Stimulated activated naive B cell treated with anti-CD40 and anti-IgM and Interleukin-4, amounts not matched to agents 10 μg/mL and 1 μg/mL and 100 μg/mL, for 72 hours (primary cell): ENCODE measurements at regions not wholly inside any gene's neighbourhood (a gene's known extent, or its start where the extent isn't known, plus 50 kb on each side); places are given as distances from the start of the nearest gene placed in this dataset.

Experiments used
- ATAC-seq, 2 donors: fragments of 150-1000 bp; cut with Tn5 transposase; replicated peaks; 2 replicates each; pipeline ENCODE4 v1.10.0; 2021; ENCODE audit warnings: moderate library complexity in 1 of 2
- DNase-seq: peaks from one replicate; pipeline ENCODE4 v3.0.0; 2021
- H3K27ac Mint-ChIP-seq: one replicate; pipeline ENCODE4 v1.8.0; 2022; ENCODE audit warnings: mild to moderate bottlenecking, mixed read lengths
- H3K27me3 Mint-ChIP-seq, 2 donors: one replicate each; pipeline ENCODE4 v1.8.0; 2022; ENCODE audit warnings: mixed read lengths in 2 of 2
- H3K36me3 Mint-ChIP-seq, 2 donors: one replicate each; pipeline ENCODE4 v1.8.0; 2022; ENCODE audit warnings: mixed read lengths in 2 of 2, mild to moderate bottlenecking in 1 of 2
- H3K4me1 Mint-ChIP-seq, 2 donors: one replicate each; pipeline ENCODE4 v1.8.0; 2022; ENCODE audit warnings: mixed read lengths in 2 of 2, mild to moderate bottlenecking in 1 of 2
- H3K4me3 Mint-ChIP-seq, 2 donors: one replicate each; pipeline ENCODE4 v1.8.0; 2022; ENCODE audit warnings: mild to moderate bottlenecking in 2 of 2, mixed read lengths in 2 of 2, moderate library complexity in 1 of 2
- H3K9me3 Mint-ChIP-seq, 2 donors: one replicate each; pipeline ENCODE4 v1.8.0; 2022; ENCODE audit warnings: mixed read lengths in 2 of 2, mild to moderate bottlenecking in 1 of 2

- Mint-ChIP-seq H3K27me3 (no peaks in the 10 kb centered on the region), H3K36me3 (no peaks in the 10 kb centered on the region), H3K27ac (no peak overlapping the region), H3K4me3 (no peak overlapping the region), H3K4me1 (no peaks in the 10 kb centered on the region), H3K9me3 (no peaks in the 10 kb centered on the region)
- ATAC-seq: no peak
- DNase-seq: no peak
Measured at GRCh38 chr3:180175572-180175971, 138.8 kb upstream of the PEX5L start.

GRCh38 chr3:180176059-180176458 is 139.3 kb upstream of the PEX5L start:
- Mint-ChIP-seq H3K36me3 (no peaks in the 10 kb centered on the region), H3K27me3 (no peaks in the 10 kb centered on the region), H3K27ac (no peak overlapping the region), H3K9me3 (no peaks in the 10 kb centered on the region), H3K4me3 (no peak overlapping the region), H3K4me1 (no peaks in the 10 kb centered on the region)
- ATAC-seq: no peak
- no peak for DNase-seq

GRCh38 chr3:180177255-180177654 is 140.5 kb upstream of the PEX5L start:
- Mint-ChIP-seq H3K9me3 (no peaks in the 10 kb centered on the region), H3K27ac (no peak overlapping the region), H3K27me3 (no peaks in the 10 kb centered on the region), H3K4me3 (no peak overlapping the region), H3K4me1 (no peaks in the 10 kb centered on the region), H3K36me3 (no peaks in the 10 kb centered on the region)
- DNase-seq (no peak), ATAC-seq (no peak)

GRCh38 chr3:180179562-180179961 is 142.8 kb upstream of the PEX5L start:
- no peak overlapping the region for H3K4me3 Mint-ChIP-seq
- DNase-seq (no peak), ATAC-seq (no peak)
- no peak overlapping the region for H3K27ac Mint-ChIP-seq
- no peaks in the 10 kb centered on the region for H3K9me3 Mint-ChIP-seq
- no peaks in the 10 kb centered on the region for H3K4me1 Mint-ChIP-seq
- H3K27me3 Mint-ChIP-seq: no peaks in the 10 kb centered on the region
- no peaks in the 10 kb centered on the region for H3K36me3 Mint-ChIP-seq

GRCh38 chr3:180180795-180181194 is 144.1 kb upstream of the PEX5L start:
- Mint-ChIP-seq H3K9me3 (no peaks in the 10 kb centered on the region), H3K4me3 (no peak overlapping the region), H3K36me3 (no peaks in the 10 kb centered on the region)

GRCh38 chr3:180181387-180181786 is 144.7 kb upstream of the PEX5L start:
- Mint-ChIP-seq H3K4me3 (no peak overlapping the region), H3K9me3 (no peaks in the 10 kb centered on the region), H3K4me1 (no peaks in the 10 kb centered on the region), H3K27ac (no peak overlapping the region), H3K27me3 (no peaks in the 10 kb centered on the region), H3K36me3 (no peaks in the 10 kb centered on the region)
- DNase-seq (no peak), ATAC-seq (no peak)

More at GRCh38 chr3:180180795-180181194, 144.1 kb upstream of the PEX5L start:
- no peak for ATAC-seq
- Mint-ChIP-seq H3K27me3 (no peaks in the 10 kb centered on the region), H3K27ac (no peak overlapping the region), H3K4me1 (no peaks in the 10 kb centered on the region)
- no peak for DNase-seq

GRCh38 chr3:180183346-180183745 is 146.6 kb upstream of the PEX5L start:
- ATAC-seq (no peak), DNase-seq (no peak)
- H3K27me3 Mint-ChIP-seq: no peaks in the 10 kb centered on the region
- H3K4me3 Mint-ChIP-seq: no peak overlapping the region
- no peak overlapping the region for H3K27ac Mint-ChIP-seq
- no peaks in the 10 kb centered on the region for H3K9me3 Mint-ChIP-seq
- no peaks in the 10 kb centered on the region for H3K4me1 Mint-ChIP-seq
- no peaks in the 10 kb centered on the region for H3K36me3 Mint-ChIP-seq

- ATAC-seq (no peak), DNase-seq (no peak)
- H3K9me3 Mint-ChIP-seq: no peaks in the 10 kb centered on the region
- H3K27ac Mint-ChIP-seq: no peak overlapping the region
- no peaks in the 10 kb centered on the region for H3K36me3 Mint-ChIP-seq
- no peaks in the 10 kb centered on the region for H3K27me3 Mint-ChIP-seq
- no peaks in the 10 kb centered on the region for H3K4me1 Mint-ChIP-seq
- no peak overlapping the region for H3K4me3 Mint-ChIP-seq
Measured at GRCh38 chr3:180184816-180185215, 148.1 kb upstream of the PEX5L start.

GRCh38 chr3:180185650-180186049 is 148.9 kb upstream of the PEX5L start:
- no peak overlapping the region for H3K4me3 Mint-ChIP-seq
- H3K27ac Mint-ChIP-seq: no peak overlapping the region
- H3K36me3 Mint-ChIP-seq: no peaks in the 10 kb centered on the region
- no peaks in the 10 kb centered on the region for H3K9me3 Mint-ChIP-seq
- DNase-seq (no peak), ATAC-seq (no peak)
- no peaks in the 10 kb centered on the region for H3K4me1 Mint-ChIP-seq
- no peaks in the 10 kb centered on the region for H3K27me3 Mint-ChIP-seq

- Mint-ChIP-seq H3K27ac (no peak overlapping the region), H3K4me1 (no peaks in the 10 kb centered on the region), H3K4me3 (no peak overlapping the region), H3K9me3 (no peaks in the 10 kb centered on the region), H3K36me3 (no peaks in the 10 kb centered on the region), H3K27me3 (no peaks in the 10 kb centered on the region)
- ATAC-seq: no peak
- DNase-seq: no peak
Measured at GRCh38 chr3:180188512-180189309, 152.0 kb upstream of the PEX5L start.

- H3K9me3 Mint-ChIP-seq: no peaks in the 10 kb centered on the region
- no peak overlapping the region for H3K4me3 Mint-ChIP-seq
- H3K36me3 Mint-ChIP-seq: no peaks in the 10 kb centered on the region
- no peak for ATAC-seq
- H3K27me3 Mint-ChIP-seq: no peaks in the 10 kb centered on the region
- no peak overlapping the region for H3K27ac Mint-ChIP-seq
- H3K4me1 Mint-ChIP-seq: no peaks in the 10 kb centered on the region
- DNase-seq: no peak
Measured at GRCh38 chr3:180189310-180189648, 152.5 kb upstream of the PEX5L start.

- Mint-ChIP-seq H3K27me3 (no peaks in the 10 kb centered on the region), H3K4me3 (no peak overlapping the region), H3K9me3 (no peaks in the 10 kb centered on the region), H3K27ac (no peak overlapping the region), H3K4me1 (no peaks in the 10 kb centered on the region), H3K36me3 (no peaks in the 10 kb centered on the region)
- DNase-seq (no peak), ATAC-seq (no peak)
Measured at GRCh38 chr3:180196658-180197057, 159.9 kb upstream of the PEX5L start.

GRCh38 chr3:180199417-180199995 is 162.8 kb upstream of the PEX5L start:
- Mint-ChIP-seq H3K9me3 (no peaks in the 10 kb centered on the region), H3K4me1 (no peaks in the 10 kb centered on the region), H3K27me3 (no peaks in the 10 kb centered on the region), H3K27ac (no peak overlapping the region), H3K36me3 (no peaks in the 10 kb centered on the region), H3K4me3 (no peak overlapping the region)
- no peak for DNase-seq
- ATAC-seq: no peak

GRCh38 chr3:180215866-180216265 is 179.1 kb upstream of the PEX5L start:
- no peaks in the 10 kb centered on the region for H3K36me3 Mint-ChIP-seq
- no peak overlapping the region for H3K4me3 Mint-ChIP-seq
- H3K27ac Mint-ChIP-seq: no peak overlapping the region
- peaks cover 3 to 8% of the 10 kb centered on the region in 2 donors for H3K9me3 Mint-ChIP-seq
- no peak for DNase-seq
- no peaks in the 10 kb centered on the region for H3K4me1 Mint-ChIP-seq
- no peaks in the 10 kb centered on the region for H3K27me3 Mint-ChIP-seq
- ATAC-seq: no peak

GRCh38 chr3:180223268-180223667 is 186.5 kb upstream of the PEX5L start:
- no peak overlapping the region for H3K27ac Mint-ChIP-seq
- H3K4me3 Mint-ChIP-seq: no peak overlapping the region
- DNase-seq (no peak), ATAC-seq (no peak)
- no peaks in the 10 kb centered on the region for H3K4me1 Mint-ChIP-seq
- peaks cover 4 to 5% of the 10 kb centered on the region in 2 donors for H3K9me3 Mint-ChIP-seq
- no peaks in the 10 kb centered on the region for H3K27me3 Mint-ChIP-seq
- H3K36me3 Mint-ChIP-seq: no peaks in the 10 kb centered on the region
